ENCODE measurements at regions not wholly inside any gene's neighbourhood (a gene's known extent, or its start where the extent isn't known, plus 50 kb on each side); places are given as distances from the start of the nearest gene placed in this dataset.

- TF ChIP-seq POLR2AphosphoS5 (IDR thresholded peaks at IDR 0.05) (no peak), CTCF (IDR thresholded peaks at IDR 0.05) (no peak), POLR2A (IDR thresholded peaks at IDR 0.05) (no peak)
Measured at GRCh38 chr18:1053331-1054315, 149.0 kb downstream of the ADCYAP1 start.

Measured in breast epithelium (tissue), 3 donors.